ENCODE measurements at regions not wholly inside any gene's neighbourhood (a gene's known extent, or its start where the extent isn't known, plus 50 kb on each side); places are given as distances from the start of the nearest gene placed in this dataset.

DNA sequence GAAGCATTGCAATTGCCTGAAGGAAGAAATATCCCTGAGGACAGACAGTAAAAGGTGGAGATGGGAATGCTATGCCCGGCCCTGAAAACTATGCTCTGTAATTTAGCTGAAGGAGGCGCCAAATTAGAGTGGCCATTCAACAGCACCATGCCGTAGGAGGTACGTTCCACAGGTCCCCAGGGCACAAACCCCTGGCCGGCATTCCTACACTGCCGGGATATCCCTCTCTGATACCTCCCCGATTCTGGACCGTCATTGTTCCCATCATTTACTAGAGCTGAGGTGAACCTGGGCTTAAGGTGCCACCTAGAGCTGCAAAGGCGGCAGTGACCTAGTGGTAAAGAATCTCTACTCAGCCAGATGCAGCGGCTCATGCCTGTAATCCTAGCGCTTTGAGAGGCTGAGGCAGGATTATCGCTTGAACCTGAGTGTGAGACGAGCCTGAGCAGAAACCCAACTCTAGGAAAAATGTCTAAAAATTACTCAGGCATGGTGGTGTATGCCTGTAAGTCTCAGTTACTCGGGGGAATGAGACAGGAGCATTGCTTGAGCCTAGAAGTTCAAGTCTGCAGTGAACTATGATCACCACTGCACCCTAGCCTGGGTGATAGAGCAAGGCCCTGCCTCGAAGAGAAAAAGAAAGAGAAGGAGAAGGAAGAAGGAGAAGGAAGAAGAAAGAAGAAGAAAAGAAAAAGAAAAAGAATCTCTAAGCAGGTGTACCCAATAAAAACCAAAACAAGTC is 53.0 kb upstream of the TNKS2 start:
- H4K20me1 ChIP-seq (ENCODE audit: control insufficient read depth, extremely low read depth, insufficient read depth, low read length) = no peaks in the 10 kb centered on the region
- H2AFZ ChIP-seq (ENCODE audit: low read length) = no peak overlapping the region
- no peaks in the 10 kb centered on the region for H3K9me3 ChIP-seq (ENCODE audit: control insufficient read depth, insufficient read depth, low read depth, low read length)
- H3K4me2 ChIP-seq (ENCODE audit: extremely low read depth, insufficient read depth, low read length) = no peak overlapping the region
- no peaks in the 10 kb centered on the region for H3K79me2 ChIP-seq (ENCODE audit: control insufficient read depth, insufficient read depth, low read length)
- no peak overlapping the region for H3K27ac ChIP-seq (ENCODE audit: insufficient read depth, low read length)
- TF ChIP-seq, protein P1, sequence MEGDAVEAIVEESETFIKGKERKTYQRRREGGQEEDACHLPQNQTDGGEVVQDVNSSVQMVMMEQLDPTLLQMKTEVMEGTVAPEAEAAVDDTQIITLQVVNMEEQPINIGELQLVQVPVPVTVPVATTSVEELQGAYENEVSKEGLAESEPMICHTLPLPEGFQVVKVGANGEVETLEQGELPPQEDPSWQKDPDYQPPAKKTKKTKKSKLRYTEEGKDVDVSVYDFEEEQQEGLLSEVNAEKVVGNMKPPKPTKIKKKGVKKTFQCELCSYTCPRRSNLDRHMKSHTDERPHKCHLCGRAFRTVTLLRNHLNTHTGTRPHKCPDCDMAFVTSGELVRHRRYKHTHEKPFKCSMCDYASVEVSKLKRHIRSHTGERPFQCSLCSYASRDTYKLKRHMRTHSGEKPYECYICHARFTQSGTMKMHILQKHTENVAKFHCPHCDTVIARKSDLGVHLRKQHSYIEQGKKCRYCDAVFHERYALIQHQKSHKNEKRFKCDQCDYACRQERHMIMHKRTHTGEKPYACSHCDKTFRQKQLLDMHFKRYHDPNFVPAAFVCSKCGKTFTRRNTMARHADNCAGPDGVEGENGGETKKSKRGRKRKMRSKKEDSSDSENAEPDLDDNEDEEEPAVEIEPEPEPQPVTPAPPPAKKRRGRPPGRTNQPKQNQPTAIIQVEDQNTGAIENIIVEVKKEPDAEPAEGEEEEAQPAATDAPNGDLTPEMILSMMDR (conservative IDR thresholded peaks at IDR 0.05 in 1 of 2, IDR thresholded peaks at IDR 0.05 in 1 of 2; ENCODE audit: low read depth in 1 of 2, low read length in 2 of 2) = peak in 1 of 2 donors; percentile 27
- TF ChIP-seq EZH2 (IDR thresholded peaks at IDR 0.05; ENCODE audit: low read length, missing control alignments) = no peak
- no peak overlapping the region for H3K9ac ChIP-seq (ENCODE audit: insufficient read depth, low read length)
- H3K4me3 ChIP-seq (replicated peaks in 1 of 4; ENCODE audit: control extremely low read depth in 1 of 4, insufficient read depth in 1 of 4, low read depth in 3 of 4, low read length in 4 of 4) = no peak overlapping the region
- no peaks in the 10 kb centered on the region for H3K36me3 ChIP-seq (ENCODE audit: control insufficient read depth, insufficient read depth, low read length)
- H3K27me3 ChIP-seq (ENCODE audit: control insufficient read depth, insufficient read depth, low read length) = no peaks in the 10 kb centered on the region
- DNase-seq (ENCODE audit: low read depth in 2 of 2) = peak; percentile 21 to 23
- no peaks in the 10 kb centered on the region for H3K4me1 ChIP-seq (ENCODE audit: control insufficient read depth, extremely low read depth, insufficient read depth, low read length)

DNA sequence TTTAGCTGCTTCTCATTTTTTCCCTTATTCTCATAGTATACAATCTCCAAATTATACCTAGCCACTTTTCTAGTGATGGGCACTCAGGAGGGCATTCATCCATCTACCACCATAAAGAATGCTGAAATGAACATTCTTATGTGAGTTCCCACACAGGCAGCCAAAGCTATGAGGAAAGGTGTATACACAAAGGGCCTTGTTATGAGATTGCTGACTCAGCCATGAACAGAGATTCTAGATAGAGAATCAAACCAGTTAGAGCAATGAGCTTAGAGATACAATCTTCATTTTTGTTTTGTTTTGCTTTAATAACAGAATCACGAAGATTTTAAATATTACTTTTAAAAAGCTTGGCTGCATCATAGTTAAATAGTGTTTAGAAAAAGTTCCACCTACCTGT is 54.8 kb upstream of the TNKS2 start:
- Histone ChIP-seq H3K4me3 (replicated peaks in 1 of 4; ENCODE audit: control extremely low read depth in 1 of 4, insufficient read depth in 1 of 4, low read depth in 3 of 4, low read length in 4 of 4) (no peak overlapping the region), H2AFZ (ENCODE audit: low read length) (no peak overlapping the region), H3K79me2 (ENCODE audit: control insufficient read depth, insufficient read depth, low read length) (no peaks in the 10 kb centered on the region), H4K20me1 (ENCODE audit: control insufficient read depth, extremely low read depth, insufficient read depth, low read length) (no peaks in the 10 kb centered on the region), H3K27me3 (ENCODE audit: control insufficient read depth, insufficient read depth, low read length) (peaks cover 1% of the 10 kb centered on the region), H3K9me3 (ENCODE audit: control insufficient read depth, insufficient read depth, low read depth, low read length) (no peaks in the 10 kb centered on the region), H3K9ac (ENCODE audit: insufficient read depth, low read length) (no peak overlapping the region), H3K36me3 (ENCODE audit: control insufficient read depth, insufficient read depth, low read length) (no peaks in the 10 kb centered on the region), H3K27ac (ENCODE audit: insufficient read depth, low read length) (no peak overlapping the region), H3K4me2 (ENCODE audit: extremely low read depth, insufficient read depth, low read length) (no peak overlapping the region), H3K4me1 (ENCODE audit: control insufficient read depth, extremely low read depth, insufficient read depth, low read length) (no peaks in the 10 kb centered on the region)
- DNase-seq (ENCODE audit: low read depth in 2 of 2) = no peak
- no peak for TF ChIP-seq EZH2 (IDR thresholded peaks at IDR 0.05; ENCODE audit: low read length, missing control alignments)
- TF ChIP-seq, protein P1 (conservative IDR thresholded peaks at IDR 0.05 in 1 of 2, IDR thresholded peaks at IDR 0.05 in 1 of 2; ENCODE audit: low read depth in 1 of 2, low read length in 2 of 2) = no peak

DNA sequence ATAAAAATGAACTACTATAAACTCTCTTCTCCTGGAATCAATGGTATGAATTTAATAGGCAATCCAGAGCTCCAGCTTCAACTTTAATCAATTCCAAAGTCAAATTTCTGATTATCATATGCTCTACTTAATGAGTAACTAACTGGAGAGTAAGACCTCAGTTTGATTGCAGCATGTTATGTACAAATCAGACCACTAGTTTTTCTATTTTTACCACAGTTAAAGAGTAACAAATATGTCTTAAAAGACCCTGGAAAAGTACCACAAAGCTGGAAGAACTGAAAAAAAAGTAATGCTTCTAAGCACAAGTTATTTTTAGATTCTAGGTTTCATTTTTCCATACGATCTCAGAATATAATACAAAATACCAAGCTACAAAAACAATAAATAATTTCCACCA is 56.0 kb upstream of the TNKS2 start:
- Histone ChIP-seq H3K9ac (ENCODE audit: insufficient read depth, low read length) (no peak overlapping the region), H3K79me2 (ENCODE audit: control insufficient read depth, insufficient read depth, low read length) (no peaks in the 10 kb centered on the region), H4K20me1 (ENCODE audit: control insufficient read depth, extremely low read depth, insufficient read depth, low read length) (no peaks in the 10 kb centered on the region), H3K9me3 (ENCODE audit: control insufficient read depth, insufficient read depth, low read depth, low read length) (no peaks in the 10 kb centered on the region), H2AFZ (ENCODE audit: low read length) (no peak overlapping the region), H3K4me3 (replicated peaks in 1 of 4; ENCODE audit: control extremely low read depth in 1 of 4, insufficient read depth in 1 of 4, low read depth in 3 of 4, low read length in 4 of 4) (no peak overlapping the region), H3K27ac (ENCODE audit: insufficient read depth, low read length) (no peak overlapping the region), H3K36me3 (ENCODE audit: control insufficient read depth, insufficient read depth, low read length) (no peaks in the 10 kb centered on the region), H3K4me2 (ENCODE audit: extremely low read depth, insufficient read depth, low read length) (no peak overlapping the region), H3K4me1 (ENCODE audit: control insufficient read depth, extremely low read depth, insufficient read depth, low read length) (no peaks in the 10 kb centered on the region), H3K27me3 (ENCODE audit: control insufficient read depth, insufficient read depth, low read length) (peaks cover 3% of the 10 kb centered on the region)
- TF ChIP-seq, protein P1 (conservative IDR thresholded peaks at IDR 0.05 in 1 of 2, IDR thresholded peaks at IDR 0.05 in 1 of 2; ENCODE audit: low read depth in 1 of 2, low read length in 2 of 2) = no peak
- no peak for TF ChIP-seq EZH2 (IDR thresholded peaks at IDR 0.05; ENCODE audit: low read length, missing control alignments)
- peak in 1 of 2 donors; percentile 25 for DNase-seq (ENCODE audit: low read depth in 2 of 2)

All from fibroblast of lung (primary cell).